Activated naive CD4-positive, alpha-beta T cell treated with anti-CD3 and anti-CD28 coated beads, Interleukin-2, amount 10 ng/mL, durations not matched to agents 7 days and 5 days (primary cell): ENCODE measurements at regions not wholly inside any gene's neighbourhood (a gene's known extent, or its start where the extent isn't known, plus 50 kb on each side); places are given as distances from the start of the nearest gene placed in this dataset.
"Not testable (repeated sequence)": the region's sequence is repeated elsewhere in the genome, so short reads cannot be mapped to it uniquely, and the experiment has no call there.

ENCODE experiments used
- CTCF ChIA-PET: fragments of 350-600 bp; sonication (Branson Sonifier 250); formaldehyde crosslinking; loops from one replicate; lab custom pipeline; 2021; ENCODE audit warnings: antibody characterized with exemption; lab: Charles Lee
- DNase-seq: peaks from one replicate; pipeline ENCODE4 v3.0.0-alpha.2; 2020
- H3K27ac Mint-ChIP-seq: one replicate; pipeline ENCODE4 v1.8.0; 2021; ENCODE audit warnings: mild to moderate bottlenecking, moderate library complexity, mixed read lengths
- H3K27me3 Mint-ChIP-seq: one replicate; pipeline ENCODE4 v1.8.0; 2021; ENCODE audit warnings: mild to moderate bottlenecking, mixed read lengths
- H3K36me3 Mint-ChIP-seq: one replicate; pipeline ENCODE4 v1.8.0; 2021; ENCODE audit warnings: mixed read lengths
- H3K4me1 Mint-ChIP-seq: one replicate; pipeline ENCODE4 v1.8.0; 2021; ENCODE audit warnings: mixed read lengths
- H3K4me3 Mint-ChIP-seq: one replicate; pipeline ENCODE4 v1.8.0; 2021; ENCODE audit warnings: mild to moderate bottlenecking, moderate library complexity, mixed read lengths
- H3K9me3 Mint-ChIP-seq: one replicate; pipeline ENCODE4 v1.8.0; 2021; ENCODE audit warnings: mixed read lengths

- Mint-ChIP-seq H3K4me1 (no peaks in the 10 kb centered on the region), H3K4me3 (no peak overlapping the region), H3K9me3 (no peaks in the 10 kb centered on the region), H3K27me3 (peaks cover 3% of the 10 kb centered on the region), H3K27ac (no peak overlapping the region), H3K36me3 (no peaks in the 10 kb centered on the region)
- DNase-seq = no peak
- CTCF ChIA-PET = no interaction called here
These were observed 212.2 kb upstream of the TP63 start for GRCh38 chr3:189419038-189419437.

GRCh38 chr3:189419683-189420082 is 211.5 kb upstream of the TP63 start:
- Mint-ChIP-seq H3K4me3 (no peak overlapping the region), H3K36me3 (no peaks in the 10 kb centered on the region), H3K27ac (no peak overlapping the region), H3K4me1 (no peaks in the 10 kb centered on the region), H3K9me3 (no peaks in the 10 kb centered on the region), H3K27me3 (peaks cover 3% of the 10 kb centered on the region)
- CTCF ChIA-PET = no interaction called here
- DNase-seq = no peak

GRCh38 chr3:189424922-189425321 is 206.3 kb upstream of the TP63 start:
- no peak overlapping the region for H3K27ac Mint-ChIP-seq
- H3K9me3 Mint-ChIP-seq = peaks cover 3% of the 10 kb centered on the region
- CTCF ChIA-PET = no interaction called here
- H3K4me3 Mint-ChIP-seq = no peak overlapping the region
- DNase-seq = no peak
- no peaks in the 10 kb centered on the region for H3K4me1 Mint-ChIP-seq
- H3K36me3 Mint-ChIP-seq = no peaks in the 10 kb centered on the region
- H3K27me3 Mint-ChIP-seq = peaks cover 3% of the 10 kb centered on the region

GRCh38 chr3:189429019-189429418 is 202.2 kb upstream of the TP63 start:
- DNase-seq = no peak
- Mint-ChIP-seq H3K4me1 (no peaks in the 10 kb centered on the region), H3K9me3 (peaks cover 4% of the 10 kb centered on the region), H3K27ac (no peak overlapping the region), H3K36me3 (no peaks in the 10 kb centered on the region), H3K27me3 (no peaks in the 10 kb centered on the region), H3K4me3 (no peak overlapping the region)
- CTCF ChIA-PET = interaction anchor here (0.6 kb wide), 1 partner anchor 135 kb away, joined by 3 read pairs; no protein-coding TSS in a partner anchor

- no peak for DNase-seq
- Mint-ChIP-seq H3K36me3 (no peaks in the 10 kb centered on the region), H3K27me3 (no peaks in the 10 kb centered on the region), H3K4me3 (no peak overlapping the region), H3K9me3 (peaks cover 4% of the 10 kb centered on the region), H3K27ac (no peak overlapping the region), H3K4me1 (no peaks in the 10 kb centered on the region)
- CTCF ChIA-PET = no interaction called here
These were observed 201.0 kb upstream of the TP63 start for GRCh38 chr3:189430166-189430565.

GRCh38 chr3:189442257-189442656 is 188.9 kb upstream of the TP63 start:
- H3K4me3 Mint-ChIP-seq, H3K9me3 Mint-ChIP-seq, H3K27me3 Mint-ChIP-seq, CTCF ChIA-PET, DNase-seq, H3K4me1 Mint-ChIP-seq, H3K36me3 Mint-ChIP-seq, H3K27ac Mint-ChIP-seq: not testable (repeated sequence)

GRCh38 chr3:189446959-189447560 is 184.1 kb upstream of the TP63 start:
- no peak for DNase-seq
- Mint-ChIP-seq H3K27me3 (no peaks in the 10 kb centered on the region), H3K4me1 (no peaks in the 10 kb centered on the region), H3K36me3 (no peaks in the 10 kb centered on the region), H3K9me3 (peaks cover 3% of the 10 kb centered on the region), H3K27ac (no peak overlapping the region), H3K4me3 (no peak overlapping the region)
- CTCF ChIA-PET = no interaction called here

- Mint-ChIP-seq H3K4me1 (no peaks in the 10 kb centered on the region), H3K4me3 (no peak overlapping the region), H3K9me3 (peaks cover 3% of the 10 kb centered on the region), H3K27ac (no peak overlapping the region), H3K36me3 (no peaks in the 10 kb centered on the region), H3K27me3 (no peaks in the 10 kb centered on the region)
- DNase-seq = no peak
- CTCF ChIA-PET = no interaction called here
These were observed 182.1 kb upstream of the TP63 start for GRCh38 chr3:189449084-189449483.

- Mint-ChIP-seq H3K27ac (no peak overlapping the region), H3K4me1 (no peaks in the 10 kb centered on the region), H3K36me3 (no peaks in the 10 kb centered on the region), H3K27me3 (no peaks in the 10 kb centered on the region), H3K4me3 (no peak overlapping the region), H3K9me3 (no peaks in the 10 kb centered on the region)
- DNase-seq = no peak
- CTCF ChIA-PET = no interaction called here
These were observed 176.2 kb upstream of the TP63 start for GRCh38 chr3:189455009-189455408.

GRCh38 chr3:189455641-189456417 is 175.4 kb upstream of the TP63 start:
- no peak for DNase-seq
- no peaks in the 10 kb centered on the region for H3K27me3 Mint-ChIP-seq
- CTCF ChIA-PET = interaction anchor here (0.8 kb wide), 1 partner anchor 493 kb away, joined by 4 read pairs; no protein-coding TSS in a partner anchor
- H3K4me1 Mint-ChIP-seq = no peaks in the 10 kb centered on the region
- H3K9me3 Mint-ChIP-seq = no peaks in the 10 kb centered on the region
- H3K27ac Mint-ChIP-seq = no peak overlapping the region
- no peaks in the 10 kb centered on the region for H3K36me3 Mint-ChIP-seq
- H3K4me3 Mint-ChIP-seq = no peak overlapping the region

- H3K9me3 Mint-ChIP-seq = no peaks in the 10 kb centered on the region
- H3K27me3 Mint-ChIP-seq = no peaks in the 10 kb centered on the region
- DNase-seq = no peak
- no peak overlapping the region for H3K27ac Mint-ChIP-seq
- no peaks in the 10 kb centered on the region for H3K4me1 Mint-ChIP-seq
- H3K4me3 Mint-ChIP-seq = no peak overlapping the region
- H3K36me3 Mint-ChIP-seq = no peaks in the 10 kb centered on the region
- CTCF ChIA-PET = no interaction called here
These were observed 174.0 kb upstream of the TP63 start for GRCh38 chr3:189457201-189457607.

- H3K27ac Mint-ChIP-seq = no peak overlapping the region
- DNase-seq = no peak
- no peaks in the 10 kb centered on the region for H3K27me3 Mint-ChIP-seq
- H3K4me1 Mint-ChIP-seq = no peaks in the 10 kb centered on the region
- no peaks in the 10 kb centered on the region for H3K36me3 Mint-ChIP-seq
- H3K9me3 Mint-ChIP-seq = no peaks in the 10 kb centered on the region
- CTCF ChIA-PET = no interaction called here
- H3K4me3 Mint-ChIP-seq = no peak overlapping the region
These were observed 173.4 kb upstream of the TP63 start for GRCh38 chr3:189457631-189458412.

- CTCF ChIA-PET = no interaction called here
These were observed 172.7 kb upstream of the TP63 start for GRCh38 chr3:189458528-189458927.

GRCh38 chr3:189459231-189459630 is 172.0 kb upstream of the TP63 start:
- H3K9me3 Mint-ChIP-seq = no peaks in the 10 kb centered on the region
- CTCF ChIA-PET = no interaction called here

More at GRCh38 chr3:189458528-189458927, 172.7 kb upstream of the TP63 start:
- Mint-ChIP-seq H3K27me3 (no peaks in the 10 kb centered on the region), H3K9me3 (no peaks in the 10 kb centered on the region), H3K36me3 (no peaks in the 10 kb centered on the region), H3K27ac (no peak overlapping the region), H3K4me3 (no peak overlapping the region), H3K4me1 (no peaks in the 10 kb centered on the region)
- no peak for DNase-seq

More at GRCh38 chr3:189459231-189459630, 172.0 kb upstream of the TP63 start:
- Mint-ChIP-seq H3K4me1 (no peaks in the 10 kb centered on the region), H3K36me3 (no peaks in the 10 kb centered on the region), H3K4me3 (no peak overlapping the region), H3K27ac (no peak overlapping the region), H3K27me3 (no peaks in the 10 kb centered on the region)
- no peak for DNase-seq
